HFF-Myc (cell line): ENCODE measurements at regions not wholly inside any gene's neighbourhood (a gene's known extent, or its start where the extent isn't known, plus 50 kb on each side); places are given as distances from the start of the nearest gene placed in this dataset.

Source experiments
- DNase-seq: peaks from one replicate; pipeline ENCODE4 v3.0.0-alpha.2; 2011; ENCODE audit warnings: low read depth; ENCODE audit errors: extremely low read depth
- H3K4me3 ChIP-seq: replicated peaks from 2 replicates; pipeline ENCODE4 v1.5.1; 2011; ENCODE audit warnings: low read depth, mild to moderate bottlenecking, control low read depth, low read length
- TF ChIP-seq, protein P1 (sequence below): IDR thresholded peaks from 2 replicates; pipeline ENCODE4 v1.5.1; 2012; ENCODE audit warnings: mild to moderate bottlenecking, low read depth, low read length, control low read depth; ENCODE audit errors: missing control alignments

DNA sequence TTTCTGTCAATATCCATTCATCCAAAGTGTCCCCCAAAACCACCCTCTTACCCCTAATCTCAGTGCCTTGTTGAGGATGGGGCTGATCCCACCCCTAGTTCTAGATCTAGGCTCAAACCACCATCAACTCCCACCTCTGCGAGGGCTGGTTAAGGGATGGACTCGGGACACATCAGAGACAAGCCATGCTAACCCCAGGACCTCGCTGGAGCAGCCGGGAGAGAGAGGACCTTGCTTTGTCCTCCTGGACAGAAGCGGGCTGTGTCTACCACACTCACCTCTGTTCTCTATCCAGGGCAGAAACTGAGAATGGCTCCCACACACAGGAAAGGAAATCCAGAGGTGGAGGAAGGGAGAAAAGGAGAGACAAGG, 90.8 kb upstream of the UQCRFS1 start:
- H3K4me3 ChIP-seq = no peak overlapping the region
- TF ChIP-seq, protein P1, sequence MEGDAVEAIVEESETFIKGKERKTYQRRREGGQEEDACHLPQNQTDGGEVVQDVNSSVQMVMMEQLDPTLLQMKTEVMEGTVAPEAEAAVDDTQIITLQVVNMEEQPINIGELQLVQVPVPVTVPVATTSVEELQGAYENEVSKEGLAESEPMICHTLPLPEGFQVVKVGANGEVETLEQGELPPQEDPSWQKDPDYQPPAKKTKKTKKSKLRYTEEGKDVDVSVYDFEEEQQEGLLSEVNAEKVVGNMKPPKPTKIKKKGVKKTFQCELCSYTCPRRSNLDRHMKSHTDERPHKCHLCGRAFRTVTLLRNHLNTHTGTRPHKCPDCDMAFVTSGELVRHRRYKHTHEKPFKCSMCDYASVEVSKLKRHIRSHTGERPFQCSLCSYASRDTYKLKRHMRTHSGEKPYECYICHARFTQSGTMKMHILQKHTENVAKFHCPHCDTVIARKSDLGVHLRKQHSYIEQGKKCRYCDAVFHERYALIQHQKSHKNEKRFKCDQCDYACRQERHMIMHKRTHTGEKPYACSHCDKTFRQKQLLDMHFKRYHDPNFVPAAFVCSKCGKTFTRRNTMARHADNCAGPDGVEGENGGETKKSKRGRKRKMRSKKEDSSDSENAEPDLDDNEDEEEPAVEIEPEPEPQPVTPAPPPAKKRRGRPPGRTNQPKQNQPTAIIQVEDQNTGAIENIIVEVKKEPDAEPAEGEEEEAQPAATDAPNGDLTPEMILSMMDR = no peak
- no peak for DNase-seq

DNA sequence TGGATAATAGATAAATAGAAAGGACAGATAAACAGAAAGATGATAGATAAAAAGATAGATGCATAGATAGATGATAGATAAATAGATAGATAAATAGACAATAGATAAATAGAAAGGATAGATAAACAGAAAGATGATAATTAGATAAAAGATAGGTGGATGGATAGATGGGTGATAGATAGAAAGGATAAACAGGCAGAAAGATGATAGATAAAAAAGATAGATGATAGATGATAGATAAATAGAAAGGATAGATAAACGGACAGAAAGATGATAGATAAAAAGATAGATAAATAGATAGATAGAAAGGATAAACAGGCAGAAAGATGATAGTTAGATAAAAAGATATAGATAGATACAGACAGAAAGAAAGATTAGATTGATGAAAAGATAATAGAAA, 92.3 kb upstream of the UQCRFS1 start:
- no peak for DNase-seq
- TF ChIP-seq, protein P1 = no peak
- H3K4me3 ChIP-seq = no peak overlapping the region

DNA sequence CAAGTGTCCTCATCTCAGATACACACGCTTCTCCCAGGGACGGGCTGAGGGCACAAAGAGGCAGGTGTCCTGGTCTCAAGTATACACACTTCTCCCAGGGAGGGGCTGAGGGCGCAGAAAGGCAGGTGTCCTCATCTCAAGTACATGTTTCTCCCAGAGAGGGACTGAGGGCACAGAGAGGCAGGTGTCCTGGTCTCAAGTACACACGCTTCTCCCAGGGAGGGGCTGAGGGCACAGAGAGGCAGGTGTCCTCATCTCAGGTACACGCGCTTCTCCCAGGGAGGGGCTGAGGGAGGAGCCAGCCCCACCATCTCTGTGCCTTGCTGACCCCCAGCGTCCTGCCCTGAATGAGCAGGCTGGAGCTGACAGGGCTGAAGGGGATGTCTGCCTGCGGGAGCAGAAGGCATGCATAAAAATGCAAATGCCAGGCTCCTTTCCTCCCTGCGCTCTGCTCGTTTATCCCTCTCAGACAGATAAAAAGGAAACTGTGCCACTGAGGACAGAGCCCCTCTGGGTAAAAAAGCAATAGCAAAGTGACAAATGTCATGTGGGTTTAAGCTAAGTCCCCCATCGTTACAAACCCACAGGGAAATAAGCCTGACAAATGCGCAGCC, 96.1 kb upstream of the UQCRFS1 start:
- no peak for DNase-seq
- no peak overlapping the region for H3K4me3 ChIP-seq
- TF ChIP-seq, protein P1 = no peak

DNA sequence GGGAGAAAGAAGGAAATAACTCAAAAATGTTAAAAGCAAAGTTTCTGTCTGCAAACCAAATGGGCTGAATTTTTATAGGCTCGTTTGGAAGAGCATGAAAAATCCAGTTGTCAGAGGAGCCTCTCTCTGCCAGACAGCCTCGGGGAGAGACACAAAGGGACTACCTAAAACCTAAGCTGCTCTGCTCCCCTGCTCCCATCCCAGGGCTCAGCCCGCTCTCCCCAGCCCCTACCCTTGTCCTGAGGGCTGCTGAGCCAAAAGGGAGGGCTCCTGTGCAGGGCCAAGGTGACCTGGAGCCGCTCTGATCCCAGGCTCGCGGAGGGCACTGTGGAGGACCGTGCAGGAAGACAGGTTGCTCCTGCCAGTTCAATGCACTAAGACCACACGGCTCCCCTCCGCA, 96.7 kb upstream of the UQCRFS1 start:
- TF ChIP-seq, protein P1 = no peak
- H3K4me3 ChIP-seq = no peak overlapping the region
- DNase-seq = no peak

DNA sequence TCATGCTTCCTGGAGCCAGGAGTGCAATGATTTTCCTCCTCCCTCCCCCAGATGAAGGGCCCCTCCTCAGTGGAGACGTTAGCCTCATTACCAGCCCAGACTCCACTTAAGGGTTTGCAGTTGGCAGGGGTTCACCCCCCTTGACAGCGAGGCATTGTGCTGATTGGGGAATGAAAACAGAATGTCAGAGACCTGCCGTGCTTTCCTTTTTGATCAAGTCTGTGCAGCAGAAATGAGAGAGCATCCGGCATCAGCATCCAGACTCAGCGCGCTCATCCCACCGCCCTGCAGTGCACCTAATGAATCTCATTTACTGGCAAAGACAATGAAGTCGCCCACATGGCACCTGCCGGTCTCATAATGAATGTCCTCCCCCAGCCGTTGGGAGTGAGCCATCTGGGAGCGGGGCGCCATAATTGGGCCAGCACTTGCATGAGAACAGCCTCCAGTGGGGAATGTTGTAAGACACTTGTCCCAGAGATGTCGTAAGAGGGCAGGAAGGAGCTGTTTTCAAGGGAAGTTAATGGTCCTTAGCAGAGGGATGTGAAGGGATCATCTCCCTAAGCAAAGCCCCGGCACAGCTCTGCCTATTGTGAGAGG, 98.3 kb upstream of the UQCRFS1 start:
- TF ChIP-seq, protein P1 = no peak
- no peak for DNase-seq
- H3K4me3 ChIP-seq = no peak overlapping the region

DNA sequence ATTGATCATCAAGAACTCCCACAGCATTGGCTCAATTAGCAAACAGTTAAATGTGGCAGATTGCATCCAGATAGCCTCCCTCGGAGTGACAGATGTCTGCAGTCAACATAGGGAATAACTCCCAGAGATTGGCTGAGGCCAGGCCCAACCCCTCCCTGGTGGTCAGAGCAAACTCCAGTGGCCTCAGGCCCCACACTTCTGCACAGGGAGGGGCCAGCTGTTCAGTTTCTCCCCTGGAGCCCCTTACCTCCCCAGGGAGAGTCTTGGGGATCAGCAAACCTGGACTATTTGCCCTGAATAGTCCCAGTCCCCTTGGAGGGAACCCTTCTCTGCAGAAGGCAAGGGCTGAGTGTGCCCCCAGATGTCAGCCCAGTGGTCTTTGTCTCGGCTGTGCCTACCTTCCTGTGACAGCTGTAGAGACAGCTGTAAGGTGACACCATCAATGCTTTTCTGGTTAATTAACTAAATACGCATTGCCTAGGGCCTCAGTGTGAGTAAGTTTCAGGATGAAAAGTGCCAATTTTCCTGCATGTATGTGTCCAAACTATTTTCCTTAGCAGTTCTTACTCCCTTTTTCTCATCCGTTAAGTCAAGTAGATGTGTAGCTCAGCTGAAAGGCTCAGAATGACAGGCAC, 102.7 kb upstream of the UQCRFS1 start:
- DNase-seq = no peak
- no peak overlapping the region for H3K4me3 ChIP-seq
- TF ChIP-seq, protein P1 = no peak
